ENCODE measurements at regions not wholly inside any gene's neighbourhood (a gene's known extent, or its start where the extent isn't known, plus 50 kb on each side); places are given as distances from the start of the nearest gene placed in this dataset.
"Not testable (repeated sequence)": the region's sequence is repeated elsewhere in the genome, so short reads cannot be mapped to it uniquely, and the experiment has no call there.

DNA sequence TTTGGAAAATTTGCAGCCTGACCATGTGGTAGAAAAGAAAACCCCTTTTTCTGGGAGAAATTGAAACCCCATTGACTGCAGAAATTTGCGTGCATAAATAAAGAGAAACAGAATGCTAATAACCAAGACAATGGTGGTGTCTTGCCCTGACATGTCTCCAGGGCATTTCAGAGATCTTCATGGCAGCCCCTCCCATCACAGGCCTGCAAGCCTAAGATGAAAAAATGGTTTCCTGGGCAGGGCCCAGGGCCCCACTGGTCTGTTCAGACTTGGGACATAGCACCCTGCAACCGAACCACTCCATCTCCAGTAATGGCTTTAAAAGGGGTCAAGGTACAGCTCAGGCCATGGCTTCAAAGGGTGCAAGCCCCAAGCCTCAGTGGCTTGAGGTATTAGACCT is 71.6 kb upstream of the SGIP1 start:
- no peak for DNase-seq

DNA sequence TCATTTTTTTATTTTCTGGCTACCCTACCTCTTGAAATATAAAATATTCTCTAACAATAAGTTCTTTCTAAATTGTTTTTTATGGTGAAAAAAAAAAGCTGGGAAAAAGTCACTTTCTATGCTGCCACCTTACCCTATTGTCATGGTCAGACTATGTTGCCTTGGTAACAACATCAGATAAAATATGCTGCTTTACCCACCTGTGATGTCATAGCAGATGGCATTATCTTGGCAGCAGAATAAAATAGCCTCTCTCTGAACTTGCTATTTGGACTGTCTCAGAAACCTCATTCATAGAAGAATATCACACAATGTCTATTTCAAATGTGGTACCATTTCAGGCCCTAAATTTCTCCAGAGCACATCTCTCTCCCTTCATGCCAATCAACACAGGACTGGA is 69.6 kb upstream of the SGIP1 start:
- no peak for DNase-seq

DNA sequence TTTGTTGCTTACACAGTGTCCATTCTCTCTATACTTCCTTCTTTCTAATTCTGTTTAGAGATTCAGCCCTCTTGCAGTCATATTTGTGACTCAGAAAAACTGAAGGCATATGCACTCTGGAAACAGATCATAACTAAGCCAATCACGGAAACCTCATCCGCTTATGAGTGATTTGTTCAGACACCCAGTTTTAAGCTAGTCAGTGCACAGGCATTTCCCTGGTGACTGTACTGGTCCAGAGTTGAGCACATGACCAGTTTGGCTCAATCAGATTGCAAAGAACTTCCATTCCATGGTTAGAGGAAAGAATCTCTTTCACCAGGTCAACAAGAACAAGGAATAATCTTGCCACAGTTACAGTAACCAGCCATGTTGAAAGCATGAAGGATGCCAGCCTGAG is 69.2 kb upstream of the SGIP1 start:
- DNase-seq, result no peak

DNA sequence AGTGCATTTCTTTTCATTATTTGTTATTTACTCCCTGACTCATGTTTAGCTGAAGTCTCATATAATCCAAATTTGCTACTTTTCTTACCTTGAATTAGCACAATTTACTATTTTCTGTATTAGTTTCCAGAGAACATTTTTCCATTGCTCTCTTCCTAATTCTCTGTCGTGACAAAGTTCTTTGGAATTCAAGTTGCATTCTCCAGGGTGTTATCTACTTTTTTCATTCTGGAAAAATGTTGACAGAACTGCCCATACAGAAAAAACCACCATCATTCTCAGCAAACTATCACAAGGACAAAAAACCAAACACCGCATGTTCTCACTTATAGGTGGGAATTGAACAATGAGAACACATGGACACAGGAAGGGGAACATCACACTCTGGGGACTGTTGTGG is 67.3 kb upstream of the SGIP1 start:
- DNase-seq, result not testable (repeated sequence)

DNA sequence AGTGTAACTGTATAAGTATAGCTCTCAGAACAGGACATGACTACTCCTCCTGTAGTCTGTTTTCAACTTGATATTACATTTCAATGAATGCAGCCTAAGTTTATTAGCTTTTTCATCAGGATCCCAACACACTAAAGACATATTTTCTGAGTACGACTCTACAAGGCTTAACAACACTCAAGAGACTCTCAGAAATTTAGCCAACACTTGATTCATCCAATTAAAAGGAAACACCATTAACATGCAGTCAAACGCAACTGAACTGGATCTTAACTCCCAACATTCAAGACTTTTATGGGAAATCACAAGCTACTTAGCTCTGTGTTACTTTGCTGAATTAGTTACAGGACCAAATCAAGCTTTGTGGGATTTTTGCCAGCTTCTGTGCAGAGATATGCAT is 65.2 kb upstream of the SGIP1 start:
- DNase-seq, result no peak

DNA sequence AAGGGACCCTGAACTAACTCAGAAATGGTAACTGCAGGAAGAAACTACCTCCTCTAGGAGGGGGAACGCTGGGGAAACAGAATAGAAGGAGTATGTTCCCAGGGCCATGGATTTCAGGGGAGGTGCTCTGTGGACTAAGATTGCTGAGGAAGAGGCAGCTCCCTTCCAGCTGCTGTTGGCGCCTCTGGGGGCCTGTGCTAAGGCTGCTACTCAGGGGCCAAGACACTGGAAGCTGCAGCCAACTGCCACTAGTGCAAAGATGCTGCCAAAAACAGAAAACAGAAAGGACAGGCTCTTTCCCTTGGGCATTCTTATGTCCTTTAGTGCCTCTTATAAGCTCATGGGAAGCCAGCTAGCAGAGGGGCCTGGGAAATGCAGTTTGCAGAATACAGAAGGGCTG is 58.0 kb upstream of the SGIP1 start:
- DNase-seq, result no peak

DNA sequence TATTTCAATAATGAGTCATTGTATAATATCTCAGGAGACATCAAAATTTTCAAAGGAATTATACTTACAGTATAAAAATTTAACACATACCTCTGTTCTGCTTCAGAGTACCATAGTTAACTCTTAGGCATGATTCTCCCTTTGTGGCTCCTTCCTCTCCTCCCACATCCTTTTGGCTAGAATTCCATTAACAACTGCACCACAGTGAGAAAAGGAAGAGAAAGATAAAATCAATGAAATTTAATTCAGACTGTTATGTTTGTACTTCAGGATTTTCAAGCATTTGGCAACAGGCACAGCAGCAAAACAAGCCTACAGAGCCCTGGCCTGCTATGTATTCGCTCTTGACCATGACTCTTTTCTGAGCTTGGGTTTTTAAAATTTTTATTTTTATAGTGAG is 57.2 kb upstream of the SGIP1 start:
- no peak for DNase-seq

DNA sequence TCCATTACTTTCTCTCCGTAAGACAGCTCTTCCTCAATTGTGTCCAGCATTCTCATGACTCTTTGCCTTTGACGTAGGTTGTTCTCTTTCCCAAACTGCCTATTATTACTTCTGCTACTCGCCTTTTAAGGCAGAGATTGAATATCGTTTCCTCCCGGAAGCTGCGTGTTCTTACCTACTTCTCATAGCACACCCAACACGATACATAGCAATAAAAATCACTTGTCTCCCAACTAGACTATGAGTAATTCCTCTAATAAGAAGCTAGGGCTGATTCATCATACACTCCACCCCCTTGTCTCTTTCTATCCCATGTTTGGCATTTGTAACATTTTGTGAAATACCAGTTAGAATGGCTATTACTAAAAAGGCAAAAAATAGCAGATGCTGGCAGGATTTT is 55.8 kb upstream of the SGIP1 start:
- DNase-seq, result no peak

DNA sequence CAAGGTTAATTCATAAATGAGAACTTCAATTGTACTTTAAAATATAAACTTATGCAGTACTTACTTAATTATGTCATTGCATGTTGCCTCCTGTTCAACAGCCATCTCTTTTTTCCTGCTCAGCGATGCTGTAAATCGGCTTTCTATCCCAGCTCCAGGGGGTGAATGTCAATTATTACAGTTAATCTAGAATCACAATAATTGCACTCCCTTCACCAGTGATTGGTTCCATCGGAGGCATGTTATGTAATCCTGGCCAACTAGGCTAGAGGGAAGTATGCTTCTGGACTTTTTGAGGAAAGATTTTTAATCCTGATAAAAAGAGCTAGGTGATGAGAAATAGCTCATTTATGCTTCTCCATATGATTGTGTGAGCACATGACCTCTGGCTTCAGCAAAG is 53.8 kb upstream of the SGIP1 start:
- no peak for DNase-seq

DNA sequence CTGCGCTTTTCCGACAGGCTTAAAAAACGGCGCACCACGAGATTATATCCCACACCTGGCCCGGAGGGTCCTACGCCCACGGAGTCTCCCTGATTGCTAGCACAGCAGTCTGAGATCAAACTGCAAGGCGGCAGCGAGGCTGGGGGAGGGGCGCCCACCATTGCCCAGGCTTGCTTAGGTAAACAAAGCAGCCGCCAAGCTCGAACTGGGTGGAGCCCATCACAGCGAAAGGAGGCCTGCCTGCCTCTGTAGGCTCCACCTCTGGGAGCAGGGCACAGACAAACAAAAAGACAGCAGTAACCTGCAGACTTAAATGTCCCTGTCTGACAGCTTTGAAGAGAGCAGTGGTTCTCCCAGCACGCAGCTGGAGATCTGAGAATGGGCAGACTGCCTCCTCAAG is 52.7 kb upstream of the SGIP1 start:
- not testable (repeated sequence) for DNase-seq

Measured in CD4-positive, alpha-beta T cell treated with Interleukin-17A for 1 hour (primary cell).